Natural killer cell treated with Interleukin-12 subunit alpha and Interleukin-12 subunit beta and Interleukin-15 and Interleukin-18, amount 100 ng/mL, for 72 hours (primary cell): ENCODE measurements at regions not wholly inside any gene's neighbourhood (a gene's known extent, or its start where the extent isn't known, plus 50 kb on each side); places are given as distances from the start of the nearest gene placed in this dataset.

Experiments
- ATAC-seq, 2 donors: fragments of 150-1000 bp; cut with Tn5 transposase in 1 of 2; sonication (Bioruptor Pico), chemical (Tn5 transposase) in 1 of 2; 2 replicates each; pipeline ENCODE4 v1.10.0; 2021
- DNase-seq: peaks from one replicate; pipeline ENCODE4 v3.0.0; 2022; ENCODE audit warnings: low spot score
- H3K27ac Mint-ChIP-seq, 2 donors: 1 replicate in 1 of 2; 2 replicates in 1 of 2; pipeline ENCODE4 v1.8.0; 2022; ENCODE audit warnings: mixed read lengths in 2 of 2, mild to moderate bottlenecking in 1 of 2, moderate library complexity in 1 of 2
- H3K27me3 Mint-ChIP-seq, 2 donors: 1 replicate in 1 of 2; 2 replicates in 1 of 2; pipeline ENCODE4 v1.8.0; 2022; ENCODE audit warnings: mixed read lengths in 2 of 2
- H3K36me3 Mint-ChIP-seq: one replicate; pipeline ENCODE4 v1.8.0; 2022; ENCODE audit warnings: mixed read lengths
- H3K4me1 Mint-ChIP-seq, 2 donors: 1 replicate in 1 of 2; 2 replicates in 1 of 2; pipeline ENCODE4 v1.8.0; 2022; ENCODE audit warnings: low read depth in 2 of 2, mixed read lengths in 2 of 2, mild to moderate bottlenecking in 1 of 2
- H3K4me3 Mint-ChIP-seq: one replicate; pipeline ENCODE4 v1.8.0; 2022; ENCODE audit warnings: mixed read lengths
- H3K9me3 Mint-ChIP-seq: 2 replicates; pipeline ENCODE4 v1.8.0; 2022; ENCODE audit warnings: mixed read lengths

DNA sequence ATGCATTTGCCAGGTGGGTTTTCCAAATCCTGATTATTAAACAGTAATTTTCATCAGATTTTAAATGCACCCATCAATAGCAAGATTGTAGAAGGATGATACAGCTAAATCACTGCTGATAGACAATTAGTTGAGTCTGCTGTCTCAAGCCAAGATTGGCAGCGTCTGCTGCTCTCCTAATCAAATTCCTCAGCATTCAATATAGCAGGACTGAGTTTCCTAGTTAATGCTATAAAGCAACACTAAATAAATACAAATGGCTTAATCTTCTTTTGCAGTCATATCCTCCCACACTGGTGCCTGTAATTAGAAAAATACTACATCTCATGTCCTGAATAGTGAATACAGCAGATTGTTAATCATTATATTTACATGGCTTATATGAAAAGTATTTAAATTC, 1028.8 kb downstream of the ADGRL2 start:
- Mint-ChIP-seq H3K27me3 (no peaks in the 10 kb centered on the region), H3K27ac (no peak overlapping the region), H3K4me1 (no peaks in the 10 kb centered on the region), H3K36me3 (no peaks in the 10 kb centered on the region), H3K9me3 (peaks cover 4% of the 10 kb centered on the region), H3K4me3 (no peak overlapping the region)
- DNase-seq (no peak), ATAC-seq (no peak)

DNA sequence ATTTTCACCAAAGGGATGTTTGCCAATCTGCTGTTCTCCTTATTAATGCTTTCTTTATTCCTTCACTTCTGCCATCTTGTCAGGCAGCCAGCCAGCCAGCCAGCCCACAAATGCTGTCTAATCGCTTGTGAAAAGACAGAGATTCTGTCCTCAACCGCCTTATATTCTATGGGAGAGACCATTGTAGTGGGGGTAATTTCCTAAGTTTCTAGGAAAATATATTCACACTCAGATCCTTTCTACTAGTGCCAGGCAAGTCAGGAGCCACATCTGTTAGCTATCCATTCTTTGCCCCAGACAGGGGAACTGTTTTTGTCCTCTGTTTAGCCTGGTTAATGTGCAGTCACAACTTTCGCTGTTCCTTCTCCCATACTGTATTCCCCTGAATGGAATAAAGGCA, 1023.1 kb downstream of the ADGRL2 start:
- Mint-ChIP-seq H3K4me3 (no peak overlapping the region), H3K9me3 (peaks cover 2% of the 10 kb centered on the region), H3K4me1 (no peaks in the 10 kb centered on the region), H3K36me3 (no peaks in the 10 kb centered on the region), H3K27me3 (no peaks in the 10 kb centered on the region), H3K27ac (no peak overlapping the region)
- no peak for ATAC-seq
- no peak for DNase-seq

DNA sequence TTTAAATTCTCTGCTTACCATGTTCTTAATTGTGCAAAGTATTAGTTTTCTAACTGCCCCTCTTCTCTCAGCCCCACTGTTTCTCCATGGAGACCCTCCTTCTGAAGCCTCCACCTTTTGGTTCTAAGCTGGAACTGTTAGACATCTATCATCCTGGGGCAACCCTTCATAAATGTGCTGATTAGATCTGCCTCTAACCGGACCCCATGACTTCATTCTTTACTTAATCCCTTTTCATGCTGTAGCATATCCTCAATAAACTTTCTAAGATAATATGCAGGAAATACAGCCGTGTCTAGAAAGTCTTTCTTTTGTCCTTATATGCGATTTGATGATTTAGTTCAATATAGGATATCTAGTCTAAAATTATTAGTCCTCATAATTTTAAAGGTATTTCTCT, 1020.1 kb downstream of the ADGRL2 start:
- Mint-ChIP-seq H3K4me3 (no peak overlapping the region), H3K27ac (no peak overlapping the region), H3K4me1 (no peaks in the 10 kb centered on the region), H3K9me3 (peaks cover 11% of the 10 kb centered on the region), H3K27me3 (no peaks in the 10 kb centered on the region), H3K36me3 (no peaks in the 10 kb centered on the region)
- DNase-seq (no peak), ATAC-seq (no peak)

DNA sequence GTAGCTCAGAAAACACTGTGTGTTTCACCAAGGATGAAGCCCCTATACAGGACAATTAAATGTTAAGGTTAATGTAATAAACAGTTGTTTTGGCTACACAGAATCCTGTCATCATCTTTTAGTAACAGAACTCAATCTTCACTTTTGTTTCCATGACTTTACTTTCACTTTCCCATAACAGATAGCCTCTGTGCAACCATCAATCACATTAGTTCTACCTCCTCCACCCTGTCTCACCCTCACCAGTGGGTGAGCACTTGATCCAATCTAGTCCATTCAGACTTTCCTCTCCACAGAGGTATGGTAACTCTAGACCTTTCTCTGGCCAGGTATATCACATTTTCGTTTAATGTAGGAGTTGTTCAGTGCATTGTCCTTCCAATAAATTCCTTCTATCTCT, 1018.5 kb downstream of the ADGRL2 start:
- H3K9me3 Mint-ChIP-seq = peaks cover 9% of the 10 kb centered on the region
- ATAC-seq (no peak), DNase-seq (no peak)
- H3K4me1 Mint-ChIP-seq = no peaks in the 10 kb centered on the region
- no peaks in the 10 kb centered on the region for H3K36me3 Mint-ChIP-seq
- H3K4me3 Mint-ChIP-seq = no peak overlapping the region
- no peaks in the 10 kb centered on the region for H3K27me3 Mint-ChIP-seq
- no peak overlapping the region for H3K27ac Mint-ChIP-seq

DNA sequence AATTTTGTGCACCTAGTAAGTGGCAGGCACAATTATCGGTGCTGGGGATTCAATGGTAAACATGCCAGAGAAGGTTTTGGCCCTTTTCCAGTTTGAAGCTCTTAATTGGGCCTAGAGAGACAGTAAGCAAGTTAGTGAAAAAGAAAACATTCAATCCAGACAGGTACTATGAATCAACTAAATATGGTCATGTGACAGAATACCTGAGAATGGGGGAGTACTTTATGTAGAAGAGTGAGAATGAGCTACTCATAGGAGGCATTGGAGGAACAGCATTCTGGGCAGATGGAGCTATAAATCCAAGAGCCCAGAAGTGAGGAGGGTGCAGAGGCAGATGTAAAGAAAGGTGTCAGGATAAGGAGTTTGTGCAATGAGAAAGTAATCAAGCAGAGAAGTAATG, 1017.9 kb downstream of the ADGRL2 start:
- H3K36me3 Mint-ChIP-seq = no peaks in the 10 kb centered on the region
- H3K4me3 Mint-ChIP-seq = no peak overlapping the region
- no peaks in the 10 kb centered on the region for H3K4me1 Mint-ChIP-seq
- H3K9me3 Mint-ChIP-seq = peaks cover 8% of the 10 kb centered on the region
- H3K27ac Mint-ChIP-seq = no peak overlapping the region
- DNase-seq = no peak
- no peaks in the 10 kb centered on the region for H3K27me3 Mint-ChIP-seq
- no peak for ATAC-seq

DNA sequence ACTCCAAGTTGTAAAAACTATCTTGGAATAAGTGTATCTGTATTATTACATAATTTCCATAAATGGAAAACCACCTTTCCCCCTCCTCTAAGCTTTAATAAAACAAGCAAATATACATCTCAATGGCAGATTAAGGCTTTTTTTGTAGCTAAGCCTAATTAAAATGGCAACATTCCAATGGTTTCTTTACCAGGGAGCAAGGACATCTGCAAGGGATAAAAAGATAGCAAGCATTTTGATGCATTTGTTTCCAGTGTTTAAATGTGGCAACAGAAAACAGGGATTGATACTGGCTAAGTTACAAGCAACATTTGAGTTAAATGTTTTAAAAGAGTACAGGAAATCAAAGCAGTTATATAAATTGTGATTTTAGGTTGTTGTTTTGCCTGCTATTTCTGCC, 1012.7 kb downstream of the ADGRL2 start:
- ATAC-seq = no peak
- no peak overlapping the region for H3K27ac Mint-ChIP-seq
- H3K4me3 Mint-ChIP-seq = no peak overlapping the region
- no peak for DNase-seq
- peaks cover 16% of the 10 kb centered on the region for H3K9me3 Mint-ChIP-seq
- no peaks in the 10 kb centered on the region for H3K27me3 Mint-ChIP-seq
- H3K4me1 Mint-ChIP-seq = no peaks in the 10 kb centered on the region
- no peaks in the 10 kb centered on the region for H3K36me3 Mint-ChIP-seq

DNA sequence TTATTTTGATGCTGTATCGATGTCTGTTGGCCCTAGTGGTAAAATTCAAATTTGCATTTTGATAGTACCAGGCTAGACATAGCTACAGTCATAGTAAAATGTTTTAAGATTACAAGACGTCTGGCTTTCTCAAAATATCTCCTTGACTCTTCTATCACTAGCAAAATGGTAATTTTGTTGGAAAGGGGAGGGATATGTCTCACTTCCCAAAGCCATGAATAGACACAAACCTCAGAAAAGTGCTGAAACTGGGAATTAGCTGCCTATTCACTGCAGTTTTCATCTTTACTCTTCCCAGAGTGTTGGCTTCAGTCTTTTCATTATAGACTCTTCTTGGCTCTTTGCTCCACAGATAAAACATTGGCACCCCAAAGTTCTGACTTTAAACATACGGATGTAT, 1009.9 kb downstream of the ADGRL2 start:
- Mint-ChIP-seq H3K9me3 (peaks cover 15% of the 10 kb centered on the region), H3K27ac (no peak overlapping the region)
- ATAC-seq = no peak

DNA sequence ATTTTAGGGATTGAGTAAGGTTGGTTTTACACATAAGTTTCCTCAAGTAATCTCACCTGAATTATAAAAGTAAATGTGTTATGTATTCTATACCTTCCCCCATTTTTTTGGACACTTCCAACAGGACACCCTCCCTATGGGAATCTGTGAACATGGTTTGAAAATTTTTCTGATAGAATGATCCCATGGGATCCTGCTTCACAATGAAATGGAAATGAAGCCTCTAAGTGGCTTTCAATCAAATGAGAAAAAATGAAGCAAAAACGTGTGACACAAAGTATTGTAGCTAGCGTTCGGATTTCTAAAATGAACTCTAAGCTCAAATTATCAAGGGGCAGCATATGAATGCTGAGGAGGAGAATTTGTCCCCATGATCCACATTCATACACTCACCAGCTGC, 1006.8 kb downstream of the ADGRL2 start:
- Mint-ChIP-seq H3K36me3 (peaks cover 7% of the 10 kb centered on the region), H3K27ac (no peak overlapping the region), H3K4me1 (no peaks in the 10 kb centered on the region), H3K27me3 (no peaks in the 10 kb centered on the region), H3K9me3 (peaks cover 15% of the 10 kb centered on the region), H3K4me3 (no peak overlapping the region)
- DNase-seq (no peak), ATAC-seq (no peak)

More for the DNA sequence above, 1009.9 kb downstream of the ADGRL2 start:
- Mint-ChIP-seq H3K4me1 (no peaks in the 10 kb centered on the region), H3K27me3 (no peaks in the 10 kb centered on the region), H3K4me3 (no peak overlapping the region), H3K36me3 (no peaks in the 10 kb centered on the region)
- no peak for DNase-seq

DNA sequence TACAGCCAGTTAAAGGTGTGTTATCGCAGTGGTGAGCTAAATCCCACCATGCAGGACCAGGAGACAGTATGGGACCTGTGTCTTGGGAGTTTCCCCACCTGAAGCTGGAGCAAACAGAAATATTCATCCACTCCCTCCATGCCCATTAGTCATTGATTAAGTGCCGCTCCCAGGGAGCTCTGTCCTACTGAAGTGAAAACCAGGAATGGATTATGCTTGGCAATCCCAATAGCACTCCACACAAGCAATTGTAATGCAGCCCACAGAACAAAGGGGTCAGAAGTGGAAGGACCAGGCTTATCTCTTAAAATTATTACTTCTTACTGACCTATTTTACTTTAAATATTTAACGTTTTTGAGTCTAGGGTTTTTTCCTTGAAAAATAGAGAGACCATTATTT, 1005.4 kb downstream of the ADGRL2 start:
- Mint-ChIP-seq H3K27me3 (no peaks in the 10 kb centered on the region), H3K36me3 (peaks cover 7% of the 10 kb centered on the region), H3K4me3 (no peak overlapping the region), H3K27ac (no peak overlapping the region), H3K9me3 (peaks cover 16% of the 10 kb centered on the region), H3K4me1 (no peaks in the 10 kb centered on the region)
- DNase-seq = no peak
- no peak for ATAC-seq

DNA sequence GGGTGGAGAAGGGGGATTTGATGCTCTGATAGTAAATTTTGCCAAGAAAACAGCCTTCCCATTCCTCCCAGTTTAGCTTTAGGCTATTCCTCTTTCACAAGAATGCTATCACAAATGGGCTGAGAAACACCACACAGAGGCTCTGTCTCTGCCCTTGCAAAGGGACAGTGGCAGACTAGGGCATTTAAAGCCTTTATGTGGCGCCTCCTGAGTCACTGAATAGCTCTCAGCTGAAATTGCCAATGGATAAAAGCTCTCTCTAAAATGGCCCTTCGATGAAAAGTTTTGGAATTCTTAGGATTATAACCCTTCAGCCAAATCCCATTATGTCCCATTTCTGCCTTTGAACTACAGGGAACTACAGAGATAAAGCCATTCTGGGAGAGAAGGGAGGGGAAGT, 1000.4 kb downstream of the ADGRL2 start:
- DNase-seq = no peak
- peaks cover 19% of the 10 kb centered on the region for H3K9me3 Mint-ChIP-seq
- H3K4me3 Mint-ChIP-seq = no peak overlapping the region
- peaks cover 7% of the 10 kb centered on the region for H3K36me3 Mint-ChIP-seq
- H3K27me3 Mint-ChIP-seq = no peaks in the 10 kb centered on the region
- no peak for ATAC-seq
- no peak overlapping the region for H3K27ac Mint-ChIP-seq
- no peaks in the 10 kb centered on the region for H3K4me1 Mint-ChIP-seq

DNA sequence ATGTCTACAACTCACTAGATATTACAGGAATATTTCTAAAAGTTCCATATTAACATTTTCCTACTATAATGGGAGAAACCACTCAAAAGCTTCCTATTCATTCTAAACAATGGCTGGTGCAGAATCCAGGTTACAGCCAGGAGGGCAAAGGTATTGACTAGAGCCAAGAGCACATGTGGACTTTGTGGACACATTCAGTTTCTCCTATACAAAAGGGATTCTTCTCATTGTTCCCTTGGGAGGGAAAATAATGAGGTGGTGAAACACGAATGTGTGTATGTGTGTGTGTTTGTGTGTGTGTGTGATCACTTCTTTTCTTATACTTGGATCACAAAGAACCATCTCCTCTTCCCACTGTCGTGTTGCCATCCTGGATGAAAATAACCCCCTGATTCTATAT, 1000.0 kb downstream of the ADGRL2 start:
- H3K9me3 Mint-ChIP-seq = peaks cover 18% of the 10 kb centered on the region
- peaks cover 7% of the 10 kb centered on the region for H3K36me3 Mint-ChIP-seq
- DNase-seq (no peak), ATAC-seq (no peak)
- no peak overlapping the region for H3K4me3 Mint-ChIP-seq
- no peaks in the 10 kb centered on the region for H3K27me3 Mint-ChIP-seq
- no peak overlapping the region for H3K27ac Mint-ChIP-seq
- H3K4me1 Mint-ChIP-seq = no peaks in the 10 kb centered on the region

DNA sequence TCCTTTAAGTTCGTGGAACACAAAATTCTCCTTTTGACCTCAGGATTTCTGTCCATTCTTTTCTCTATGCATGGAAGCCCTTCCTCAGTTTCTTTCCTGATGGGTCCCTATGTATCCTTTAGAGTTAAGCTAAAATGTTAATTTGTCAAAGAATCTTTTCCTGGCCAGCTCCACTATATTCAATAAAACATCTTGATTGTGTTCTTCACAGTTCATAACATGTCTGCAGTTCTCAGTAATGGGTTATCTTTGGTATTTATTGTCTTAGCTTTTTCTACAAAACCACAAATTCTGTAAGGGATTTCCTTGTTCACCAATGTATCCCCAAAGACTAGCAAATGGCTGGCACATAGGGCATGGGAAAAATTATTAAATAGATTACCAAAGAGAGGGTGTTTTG, 998.5 kb downstream of the ADGRL2 start:
- H3K27ac Mint-ChIP-seq = no peak overlapping the region
- H3K36me3 Mint-ChIP-seq = no peaks in the 10 kb centered on the region
- H3K4me1 Mint-ChIP-seq = no peaks in the 10 kb centered on the region
- no peaks in the 10 kb centered on the region for H3K27me3 Mint-ChIP-seq
- ATAC-seq (no peak), DNase-seq (no peak)
- no peak overlapping the region for H3K4me3 Mint-ChIP-seq
- peaks cover 16% of the 10 kb centered on the region for H3K9me3 Mint-ChIP-seq

DNA sequence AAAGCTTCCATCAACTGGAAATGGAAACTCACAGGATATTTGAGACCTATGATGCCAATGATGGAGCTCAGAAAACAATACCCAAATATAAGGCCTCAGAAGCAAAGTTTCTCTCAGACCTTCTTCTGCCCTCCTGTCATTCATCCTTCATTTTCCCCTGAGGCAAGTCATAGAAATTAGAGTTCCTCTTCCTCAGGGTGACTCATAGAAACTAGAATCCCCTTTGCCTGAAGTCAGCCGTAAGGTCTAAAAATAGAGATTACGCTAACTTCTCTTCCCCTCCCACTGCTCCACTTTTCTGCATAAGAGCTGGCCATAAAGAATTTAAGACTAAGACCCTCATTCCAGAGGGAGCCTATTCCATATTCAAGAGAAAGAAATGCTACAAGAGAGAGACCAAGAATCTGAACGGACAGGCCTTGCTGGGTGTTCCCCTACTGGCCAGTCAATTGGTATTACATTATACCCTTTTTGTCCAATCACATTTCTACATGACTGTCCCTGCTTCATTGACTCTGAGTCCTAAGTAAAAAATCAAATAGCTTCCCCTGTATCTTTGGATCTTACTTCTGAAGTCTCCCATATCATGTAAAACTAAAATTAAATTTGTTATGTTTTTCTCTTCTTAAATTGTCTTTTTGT, 994.9 kb downstream of the ADGRL2 start:
- ATAC-seq (no peak), DNase-seq (no peak)
- Mint-ChIP-seq H3K27me3 (no peaks in the 10 kb centered on the region), H3K4me1 (no peaks in the 10 kb centered on the region), H3K9me3 (peaks cover 18% of the 10 kb centered on the region), H3K27ac (no peak overlapping the region), H3K4me3 (no peak overlapping the region), H3K36me3 (no peaks in the 10 kb centered on the region)

DNA sequence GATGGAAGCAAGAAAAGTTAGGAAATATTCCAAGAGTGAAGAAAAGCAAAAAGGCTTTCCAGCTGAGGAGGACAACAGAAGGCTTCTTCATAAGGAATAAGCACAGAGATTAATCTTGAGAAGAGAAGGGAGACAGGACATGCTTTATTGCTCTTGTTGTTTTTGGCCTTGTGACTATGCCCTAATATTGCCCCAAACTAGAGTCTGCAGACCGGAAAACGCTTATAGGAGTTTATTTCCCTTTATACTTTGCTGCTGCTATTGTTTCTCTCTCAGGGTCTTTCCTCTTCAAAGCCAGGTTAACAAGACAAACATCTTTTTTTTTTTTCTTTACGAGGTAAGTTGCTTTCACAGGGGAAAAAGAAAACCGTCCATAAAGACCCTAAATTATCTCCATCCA, 991.4 kb downstream of the ADGRL2 start:
- Mint-ChIP-seq H3K9me3 (peaks cover 11% of the 10 kb centered on the region), H3K36me3 (no peaks in the 10 kb centered on the region), H3K4me1 (no peaks in the 10 kb centered on the region), H3K27me3 (no peaks in the 10 kb centered on the region), H3K4me3 (no peak overlapping the region), H3K27ac (no peak overlapping the region)
- DNase-seq (no peak), ATAC-seq (no peak)

DNA sequence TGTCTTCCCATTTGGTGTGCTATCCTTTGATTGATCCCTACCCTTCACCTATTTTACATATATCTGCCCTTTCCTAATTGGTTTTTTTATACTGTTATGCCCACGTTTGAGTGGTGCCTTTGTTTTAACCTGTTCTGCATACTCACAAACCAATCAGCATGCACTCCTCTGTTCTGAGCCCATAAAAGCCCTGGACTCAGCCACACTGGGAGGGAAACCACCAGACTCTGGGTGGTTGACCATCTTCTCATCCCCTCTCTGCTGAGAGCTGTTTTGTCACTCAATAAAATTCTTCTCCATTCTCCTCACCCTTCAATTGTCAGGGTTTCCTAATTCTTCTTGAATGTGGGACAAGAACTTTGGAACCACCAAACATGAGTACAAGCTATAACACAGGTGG, 989.8 kb downstream of the ADGRL2 start:
- H3K36me3 Mint-ChIP-seq = no peaks in the 10 kb centered on the region

More for the DNA sequence above, 989.8 kb downstream of the ADGRL2 start:
- Mint-ChIP-seq H3K4me1 (no peaks in the 10 kb centered on the region), H3K27me3 (no peaks in the 10 kb centered on the region), H3K9me3 (peaks cover 11% of the 10 kb centered on the region), H3K4me3 (no peak overlapping the region), H3K27ac (no peak overlapping the region)
- DNase-seq (no peak), ATAC-seq (no peak)
